ENCODE measurements at regions not wholly inside any gene's neighbourhood (a gene's known extent, or its start where the extent isn't known, plus 50 kb on each side); places are given as distances from the start of the nearest gene placed in this dataset.
"Not testable (repeated sequence)": the region's sequence is repeated elsewhere in the genome, so short reads cannot be mapped to it uniquely, and the experiment has no call there.

DNA sequence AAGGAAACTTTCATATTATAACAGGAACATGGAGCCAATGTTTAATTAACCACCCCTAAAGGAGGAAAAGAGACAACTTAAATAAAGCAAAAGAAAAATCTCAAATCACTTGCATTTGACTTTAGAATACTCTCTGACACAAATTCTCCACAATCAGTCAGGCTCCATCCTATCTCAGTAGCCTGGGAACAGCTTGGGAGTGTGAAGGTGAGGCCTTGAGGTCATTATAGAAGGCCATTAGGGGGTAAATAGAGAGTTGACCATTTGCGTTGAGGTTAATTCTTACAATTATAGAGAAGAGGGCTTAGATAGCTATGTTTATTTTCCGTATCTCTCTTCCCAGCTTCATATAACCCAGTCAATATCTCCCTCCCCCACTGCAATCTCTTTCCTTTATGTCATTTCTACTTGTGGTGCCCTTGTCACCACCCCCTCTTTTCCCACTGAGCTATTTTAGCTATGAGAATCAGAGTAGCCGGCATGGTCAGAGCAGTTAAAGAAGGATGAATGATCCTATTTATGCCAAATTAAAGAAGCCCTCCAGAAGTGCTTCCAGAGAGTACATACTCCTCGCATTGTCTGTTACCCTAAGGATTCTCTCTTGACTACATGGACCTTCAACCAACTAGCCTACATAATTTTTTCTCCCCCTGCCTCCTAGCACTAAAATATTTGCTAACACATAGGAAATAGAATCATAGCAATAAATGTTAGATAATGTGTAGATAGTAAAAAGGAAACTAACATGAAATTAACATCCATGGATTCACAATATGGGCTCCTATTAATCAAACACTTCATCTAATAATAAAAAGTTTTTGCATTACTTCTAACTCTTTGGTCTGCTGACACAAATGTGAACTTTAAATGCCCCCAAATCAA is 135.2 kb upstream of the KRR1 start:
- no peak for DNase-seq (ENCODE audit: low spot score)
- in situ Hi-C loops (cut with HindIII; ENCODE audit: low sequenced_read_pairs): no loop called here

GRCh38 chr12:75644472-75645072 is 133.2 kb upstream of the KRR1 start:
- in situ Hi-C loops (cut with HindIII; ENCODE audit: low sequenced_read_pairs): no loop called here
- no peak for DNase-seq (ENCODE audit: low spot score)

- in situ Hi-C loops (cut with HindIII; ENCODE audit: low sequenced_read_pairs); DNase-seq (ENCODE audit: low spot score): not testable (repeated sequence)
Measured at GRCh38 chr12:75643119-75643518, 131.7 kb upstream of the KRR1 start.

DNA sequence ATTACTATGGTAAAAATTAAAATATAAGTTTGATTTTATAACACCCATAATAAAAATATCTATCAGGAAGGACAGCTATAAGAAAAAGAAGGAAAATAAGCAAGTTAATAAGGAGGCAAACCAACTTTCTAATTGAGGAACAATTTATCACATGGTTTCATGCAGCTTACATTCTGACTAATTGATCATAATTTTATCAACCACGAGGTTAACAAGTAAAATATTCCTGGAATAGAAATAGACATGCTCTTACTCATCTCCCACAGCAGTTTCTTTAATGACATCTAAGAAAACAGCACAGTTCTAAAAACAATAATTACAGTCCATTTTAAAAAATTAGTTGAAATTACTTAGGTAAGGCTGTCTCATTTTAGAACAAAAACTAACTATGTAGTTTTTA is 130.8 kb upstream of the KRR1 start:
- in situ Hi-C loops (cut with HindIII; ENCODE audit: low sequenced_read_pairs): no loop called here
- no peak for DNase-seq (ENCODE audit: low spot score)

- no peak for DNase-seq (ENCODE audit: low spot score)
- in situ Hi-C loops (cut with HindIII; ENCODE audit: low sequenced_read_pairs): no loop called here
Measured at GRCh38 chr12:75641031-75641780, 129.8 kb upstream of the KRR1 start.

GRCh38 chr12:75638792-75639191 is 127.4 kb upstream of the KRR1 start:
- DNase-seq (ENCODE audit: low spot score): no peak
- in situ Hi-C loops (cut with HindIII; ENCODE audit: low sequenced_read_pairs): no loop called here

- in situ Hi-C loops (cut with HindIII; ENCODE audit: low sequenced_read_pairs): no loop called here
- no peak for DNase-seq (ENCODE audit: low spot score)
Measured at GRCh38 chr12:75636607-75637006, 125.2 kb upstream of the KRR1 start.

GRCh38 chr12:75635606-75636444 is 124.4 kb upstream of the KRR1 start:
- in situ Hi-C loops (cut with HindIII; ENCODE audit: low sequenced_read_pairs): no loop called here
- no peak for DNase-seq (ENCODE audit: low spot score)

DNA sequence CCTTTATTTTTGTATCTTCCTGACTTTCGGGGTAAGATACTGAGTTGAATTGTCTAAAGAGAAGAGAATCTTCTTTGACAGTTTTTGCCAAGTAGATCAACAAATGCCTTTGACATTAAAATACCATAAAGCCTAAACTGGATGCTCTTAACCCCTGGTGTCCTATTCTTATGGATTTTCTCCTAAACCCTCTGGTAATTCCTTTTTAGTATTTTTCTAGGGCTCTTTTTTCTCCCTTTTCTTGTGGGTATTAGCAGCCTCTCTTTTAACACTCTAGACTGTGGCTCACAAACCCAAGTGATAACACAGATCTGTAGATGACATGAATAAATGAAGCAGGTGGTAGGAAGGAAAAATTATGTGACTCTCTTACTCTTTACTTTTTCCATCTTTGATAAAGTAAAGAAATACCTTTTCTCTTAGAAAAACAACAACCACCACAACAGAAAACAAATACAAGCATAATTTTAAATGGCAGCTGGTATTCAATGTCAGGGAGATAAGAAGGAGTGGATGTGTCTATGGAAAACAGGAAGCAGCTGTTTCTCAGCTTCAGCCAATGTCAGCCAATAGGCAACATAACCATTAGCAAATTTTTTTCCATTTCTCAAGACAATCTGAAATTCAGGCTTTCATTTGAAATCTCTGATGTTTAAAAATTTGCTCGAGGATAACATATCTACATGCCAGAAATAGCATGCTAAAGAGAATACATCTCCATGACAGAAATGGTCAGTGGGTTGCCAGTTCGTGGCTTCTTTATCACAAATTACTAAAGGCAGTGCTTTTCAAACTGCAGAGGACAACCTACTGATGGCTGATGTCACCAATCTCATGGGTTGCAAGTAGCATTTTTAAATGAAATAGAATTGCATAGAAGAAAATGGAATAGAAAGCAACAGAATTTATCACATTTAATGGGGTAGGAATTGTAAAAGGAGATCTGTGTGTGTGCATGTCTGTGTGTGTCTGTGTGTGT is 123.1 kb upstream of the KRR1 start:
- DNase-seq (ENCODE audit: low spot score): no peak

GRCh38 chr12:75633789-75634188 is 122.4 kb upstream of the KRR1 start:
- no peak for DNase-seq (ENCODE audit: low spot score)
- in situ Hi-C loops (cut with HindIII; ENCODE audit: low sequenced_read_pairs): no loop called here

More for the DNA sequence above, 123.1 kb upstream of the KRR1 start:
- in situ Hi-C loops (cut with HindIII; ENCODE audit: low sequenced_read_pairs): no loop called here

- in situ Hi-C loops (cut with HindIII; ENCODE audit: low sequenced_read_pairs): no loop called here
- DNase-seq (ENCODE audit: low spot score): no peak
Measured at GRCh38 chr12:75632442-75632841, 121.0 kb upstream of the KRR1 start.

GRCh38 chr12:75631831-75632230 is 120.4 kb upstream of the KRR1 start:
- in situ Hi-C loops (cut with HindIII; ENCODE audit: low sequenced_read_pairs): no loop called here
- no peak for DNase-seq (ENCODE audit: low spot score)

DNA sequence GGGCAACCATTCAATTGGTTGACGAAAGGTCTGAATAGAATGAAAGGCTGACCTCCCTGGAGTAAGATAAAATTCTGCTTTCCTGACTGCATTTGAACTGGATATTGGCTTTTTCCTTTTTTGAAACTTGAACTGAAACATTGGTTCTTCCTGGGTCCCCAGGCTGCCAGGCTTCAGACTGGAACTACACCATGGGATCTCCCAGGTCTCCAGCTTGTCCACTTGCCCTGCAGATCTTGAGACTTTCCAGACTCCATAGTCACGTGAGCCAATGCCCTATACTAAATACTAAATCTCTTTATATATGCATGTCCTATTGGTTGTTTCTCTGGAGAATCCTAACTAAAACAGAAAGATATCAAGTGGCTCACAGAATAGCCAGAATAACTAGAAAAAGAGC is 118.7 kb upstream of the KRR1 start:
- in situ Hi-C loops (cut with HindIII; ENCODE audit: low sequenced_read_pairs): no loop called here
- no peak for DNase-seq (ENCODE audit: low spot score)

GRCh38 chr12:75628916-75629315 is 117.5 kb upstream of the KRR1 start:
- no peak for DNase-seq (ENCODE audit: low spot score)
- in situ Hi-C loops (cut with HindIII; ENCODE audit: low sequenced_read_pairs): no loop called here

- DNase-seq (ENCODE audit: low spot score): no peak
- in situ Hi-C loops (cut with HindIII; ENCODE audit: low sequenced_read_pairs): no loop called here
Measured at GRCh38 chr12:75628511-75628910, 117.1 kb upstream of the KRR1 start.

- in situ Hi-C loops (cut with HindIII; ENCODE audit: low sequenced_read_pairs): no loop called here
- no peak for DNase-seq (ENCODE audit: low spot score)
Measured at GRCh38 chr12:75623631-75624154, 112.3 kb upstream of the KRR1 start.

DNA sequence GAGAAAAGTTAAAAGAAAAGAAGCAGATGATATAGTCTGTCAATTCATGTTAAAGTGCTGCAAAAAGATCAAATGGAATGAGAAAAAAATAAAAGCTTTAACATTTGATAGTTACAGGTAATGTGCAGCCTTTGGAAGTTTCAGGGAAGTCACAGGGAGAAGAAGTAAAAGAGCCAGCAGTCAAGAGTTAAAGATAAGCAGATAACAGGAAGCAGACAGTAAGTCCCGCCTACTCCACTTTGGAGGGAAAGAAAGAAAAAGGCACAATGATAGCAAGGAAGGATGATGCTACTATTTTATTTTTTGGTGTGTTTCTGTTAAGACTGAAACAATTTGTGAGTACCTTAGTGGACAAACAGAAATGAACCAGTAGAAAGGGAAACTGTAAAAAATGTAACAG is 111.1 kb upstream of the KRR1 start:
- no peak for DNase-seq (ENCODE audit: low spot score)
- in situ Hi-C loops (cut with HindIII; ENCODE audit: low sequenced_read_pairs): no loop called here

GRCh38 chr12:75614396-75614795 is 103.0 kb upstream of the KRR1 start:
- in situ Hi-C loops (cut with HindIII; ENCODE audit: low sequenced_read_pairs); DNase-seq (ENCODE audit: low spot score): not testable (repeated sequence)
